GM21515 (cell line): ENCODE measurements at regions not wholly inside any gene's neighbourhood (a gene's known extent, or its start where the extent isn't known, plus 50 kb on each side); places are given as distances from the start of the nearest gene placed in this dataset.

Source experiments
- ATAC-seq: cut with Tn5 transposase; IDR thresholded peaks from one replicate; pipeline ENCODE4 v1.9.1; 2021; ENCODE audit not compliant: unreplicated experiment

DNA sequence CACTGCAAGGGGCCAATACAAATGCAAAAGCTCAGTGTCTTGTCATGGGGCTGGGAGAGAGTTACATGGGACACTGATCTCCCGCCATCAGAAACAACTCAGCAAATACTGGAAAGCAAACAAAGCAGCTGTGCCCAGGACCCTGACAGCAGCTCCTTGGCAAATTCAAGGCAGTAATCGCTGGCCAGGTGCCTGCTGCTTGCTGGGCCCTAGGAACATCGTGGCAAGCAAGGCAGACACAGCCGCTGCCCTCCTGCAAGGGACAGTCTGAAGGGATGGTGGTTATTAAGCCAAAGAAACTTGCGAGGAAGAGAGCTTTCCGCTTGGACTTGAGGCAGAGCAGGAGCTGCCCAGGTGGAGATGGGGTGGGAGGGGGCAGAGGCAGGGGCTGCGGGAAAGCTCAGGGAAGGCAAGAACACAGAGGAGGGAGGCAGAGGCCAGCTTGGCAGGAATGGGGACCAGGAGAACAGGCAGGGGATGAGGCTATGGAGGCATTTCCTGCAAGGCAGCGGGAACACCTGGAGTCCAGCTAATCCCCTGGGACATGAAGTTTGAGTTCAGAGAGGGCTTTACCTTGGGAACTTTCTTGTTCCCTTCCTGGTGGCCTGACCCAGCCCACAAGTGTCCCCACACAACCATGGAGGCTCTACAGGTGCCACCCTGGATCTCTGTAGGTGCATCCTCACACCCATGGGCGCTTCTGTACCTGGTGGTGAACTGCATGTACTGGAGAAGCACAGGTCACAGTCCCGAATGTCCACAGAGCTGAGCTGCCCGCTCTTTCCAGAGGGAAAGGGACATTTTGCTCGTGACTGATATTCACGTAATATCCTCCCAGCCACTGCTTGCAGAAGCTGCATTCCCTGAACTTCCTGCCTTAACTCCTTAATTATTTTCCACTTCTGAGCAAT, 78.7 kb upstream of the ATP2B2 start:
- ATAC-seq, result no peak

DNA sequence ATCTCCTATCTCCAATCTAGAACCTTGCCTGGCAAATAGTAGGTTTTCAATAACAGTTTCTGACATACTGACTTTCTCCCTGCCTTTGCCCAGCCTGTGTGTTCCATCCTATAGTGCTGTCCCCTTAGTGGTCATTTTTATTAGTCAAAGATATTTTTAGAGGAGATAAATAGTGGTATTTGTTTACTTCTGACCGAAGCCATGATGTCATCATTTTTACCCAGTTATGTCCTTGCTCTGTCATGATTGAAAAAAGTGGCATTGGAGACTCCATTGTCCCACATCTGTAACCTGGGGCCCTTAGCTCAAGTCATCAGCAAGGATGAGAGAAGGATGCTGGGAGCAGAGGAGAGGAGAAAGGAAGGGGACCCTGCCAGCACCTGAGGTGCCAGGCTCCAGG, 80.6 kb upstream of the ATP2B2 start:
- no peak for ATAC-seq

DNA sequence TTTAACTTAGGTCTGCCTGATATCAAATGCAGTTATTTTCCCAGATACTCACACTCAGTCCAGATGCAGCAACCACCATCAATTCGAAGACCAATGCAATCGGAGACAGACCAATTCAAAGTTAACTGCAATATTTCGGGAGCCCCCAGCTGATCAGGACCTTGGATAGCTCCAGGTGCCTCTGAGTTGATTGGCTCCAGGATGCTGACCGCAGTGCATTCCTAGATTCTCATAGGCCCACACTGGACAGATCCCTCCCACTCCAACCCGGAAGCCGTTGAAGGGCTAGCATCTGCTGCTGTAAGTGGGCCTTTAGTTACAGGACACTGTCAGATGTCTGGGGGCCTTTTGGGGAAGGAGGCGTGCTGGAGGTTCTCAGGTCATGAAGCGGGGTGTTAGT, 89.5 kb upstream of the ATP2B2 start:
- no peak for ATAC-seq

DNA sequence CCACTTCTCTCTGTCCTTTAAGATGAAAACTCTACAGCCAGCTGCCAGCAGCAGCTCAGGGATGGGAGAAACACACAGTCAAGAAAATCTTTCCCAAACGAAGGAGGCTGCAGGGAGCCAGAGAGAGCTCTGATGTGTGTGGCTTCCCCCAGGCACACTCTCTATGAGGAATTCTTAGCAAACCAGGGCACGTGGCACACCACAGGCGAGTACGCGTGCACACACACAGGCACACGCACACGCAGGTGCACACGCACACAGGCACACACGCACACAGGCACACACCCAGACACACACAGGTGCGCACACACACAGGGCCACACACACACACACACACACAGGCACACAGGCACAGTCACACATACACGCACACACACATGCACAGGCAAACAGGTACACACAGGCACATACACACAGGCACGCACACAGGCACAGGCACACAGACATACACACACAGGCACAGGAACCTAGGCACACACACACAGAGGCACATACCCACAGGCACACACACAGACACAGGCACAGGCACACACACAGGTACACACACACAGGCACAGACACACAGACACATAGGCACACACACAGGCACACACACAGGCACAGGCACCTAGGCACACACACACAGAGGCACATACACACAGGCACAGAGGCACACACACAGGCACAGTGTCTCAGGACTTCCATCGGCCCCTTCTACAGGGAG, 91.5 kb upstream of the ATP2B2 start:
- no peak for ATAC-seq

DNA sequence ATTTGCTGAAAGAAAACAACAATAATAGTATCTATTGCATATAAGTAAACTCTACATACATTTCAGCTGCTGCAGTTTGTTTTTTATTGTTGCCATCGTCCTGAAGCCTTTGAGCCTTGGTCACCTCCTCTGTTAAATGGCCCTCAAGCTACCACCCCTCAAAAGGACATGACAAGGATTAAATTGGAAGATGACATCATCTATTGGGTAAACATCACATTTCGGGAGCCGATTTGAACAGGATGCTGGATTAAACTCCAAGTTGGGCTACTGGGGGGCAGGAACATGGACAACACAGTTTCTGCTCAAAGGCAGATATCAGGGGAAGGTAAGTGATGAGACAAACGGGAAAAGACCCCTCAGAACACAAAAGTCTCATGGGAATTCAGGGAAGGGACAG, 92.3 kb upstream of the ATP2B2 start:
- no peak for ATAC-seq

DNA sequence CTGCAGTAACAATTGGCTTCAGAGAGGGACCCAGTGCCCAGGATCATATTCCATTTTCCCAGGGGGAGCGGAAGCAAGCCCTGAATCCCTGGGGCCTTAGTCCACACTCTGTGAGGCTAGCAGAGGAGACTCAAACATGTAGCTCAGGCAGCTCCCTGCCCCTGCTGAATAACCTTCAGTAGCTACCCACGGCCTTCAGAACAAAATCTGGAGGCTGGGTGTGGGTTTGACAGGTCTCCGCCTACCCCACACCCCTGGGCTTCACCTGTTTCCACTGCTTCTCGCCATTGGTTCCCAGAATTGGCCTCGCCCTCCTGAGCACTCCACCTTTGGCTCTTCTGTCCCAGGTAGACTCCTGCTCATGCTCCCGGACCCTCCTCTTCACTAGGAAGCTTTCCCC, 93.6 kb upstream of the ATP2B2 start:
- no peak for ATAC-seq

DNA sequence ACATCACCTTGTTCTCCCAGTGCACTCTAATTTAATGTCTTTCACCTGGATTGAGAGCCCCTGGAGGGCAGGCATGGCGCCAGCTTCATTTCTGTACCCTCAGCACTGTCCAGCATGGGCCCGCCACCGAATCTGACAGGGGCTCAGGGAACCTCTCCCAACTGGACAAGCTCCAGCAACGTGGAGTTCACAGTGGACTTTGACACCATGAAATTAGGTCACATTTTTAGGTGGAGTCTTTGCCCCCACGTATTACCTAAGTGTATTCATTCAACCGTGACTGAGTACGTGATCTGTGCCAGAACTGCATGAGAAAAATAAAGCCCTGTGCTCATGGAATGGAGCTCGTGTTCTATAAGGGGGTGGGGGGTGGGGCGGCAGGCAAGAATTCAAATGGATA, 94.1 kb upstream of the ATP2B2 start:
- no peak for ATAC-seq

DNA sequence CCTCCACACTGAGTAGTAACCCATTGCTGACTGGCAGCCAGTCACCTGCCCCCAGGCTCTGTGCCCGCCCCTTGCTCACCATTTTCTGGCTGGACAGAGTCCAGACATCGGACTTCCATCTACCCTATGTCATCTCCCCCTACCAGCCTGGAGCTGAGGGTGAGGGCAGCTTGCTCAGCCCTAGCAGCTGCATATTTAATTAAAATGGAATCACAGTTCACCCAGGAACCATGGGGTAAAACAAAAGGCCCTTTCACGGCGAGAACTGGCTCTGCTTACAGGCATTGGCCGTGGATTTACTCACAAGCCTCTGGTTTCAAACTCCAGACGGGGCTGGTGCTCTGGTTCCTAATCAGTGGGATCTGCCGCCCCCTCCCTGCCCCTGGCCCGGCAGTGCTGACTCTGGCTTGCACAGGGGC, 94.9 kb upstream of the ATP2B2 start:
- no peak for ATAC-seq

DNA sequence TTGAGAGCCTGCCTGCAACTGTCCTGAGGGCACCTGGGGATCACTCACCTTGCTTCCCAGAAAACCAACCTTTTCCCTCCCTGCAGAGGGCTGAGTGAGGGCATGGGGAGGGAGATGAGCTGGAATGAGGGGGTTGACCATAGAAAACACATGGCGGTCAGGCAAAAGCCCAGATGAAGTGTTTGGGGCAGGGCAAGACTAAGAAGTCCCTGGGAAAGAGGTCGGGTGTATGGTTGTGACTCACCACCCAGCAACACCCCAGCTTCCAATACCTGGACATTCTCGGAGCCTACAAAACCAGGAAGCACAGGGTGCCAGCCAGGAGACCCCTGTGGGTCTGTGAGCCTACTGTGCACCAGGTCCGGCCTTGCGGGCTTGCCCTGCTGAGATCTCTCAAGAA, 95.3 kb upstream of the ATP2B2 start:
- ATAC-seq, result no peak

DNA sequence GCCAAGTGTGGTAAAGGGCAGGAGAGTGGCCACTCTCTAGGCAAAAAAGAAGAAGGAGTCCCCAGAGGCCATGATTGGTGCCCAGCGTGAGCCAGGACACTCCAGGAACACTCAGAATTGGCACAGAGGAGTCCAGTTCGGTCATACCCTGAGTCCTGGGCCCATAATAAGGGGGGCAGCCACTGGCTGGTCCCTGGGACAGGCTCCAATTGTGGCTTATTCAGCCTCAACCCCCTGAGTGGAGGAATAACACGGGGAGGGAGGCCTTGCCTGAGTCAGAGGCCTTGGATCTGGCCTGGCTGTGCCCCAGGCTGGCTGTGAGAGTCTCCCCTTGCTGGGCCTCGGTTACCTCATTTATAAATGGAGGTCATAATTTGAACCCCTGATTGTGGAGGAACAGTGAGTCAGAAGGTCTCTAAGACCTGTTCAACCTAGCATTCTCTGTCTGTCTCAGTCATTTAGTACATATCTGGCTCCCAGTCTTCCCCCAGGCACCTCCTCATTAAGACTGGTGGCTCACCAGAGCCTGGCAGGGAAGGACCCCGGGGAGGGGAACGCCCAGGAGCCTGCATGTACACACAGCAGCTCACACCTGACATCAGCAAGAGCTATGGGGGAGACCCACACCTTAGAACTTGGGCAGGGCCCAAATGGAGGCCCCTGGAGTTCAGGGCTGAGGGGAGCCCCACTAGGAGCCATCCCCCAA, 95.9 kb upstream of the ATP2B2 start:
- ATAC-seq, result no peak

DNA sequence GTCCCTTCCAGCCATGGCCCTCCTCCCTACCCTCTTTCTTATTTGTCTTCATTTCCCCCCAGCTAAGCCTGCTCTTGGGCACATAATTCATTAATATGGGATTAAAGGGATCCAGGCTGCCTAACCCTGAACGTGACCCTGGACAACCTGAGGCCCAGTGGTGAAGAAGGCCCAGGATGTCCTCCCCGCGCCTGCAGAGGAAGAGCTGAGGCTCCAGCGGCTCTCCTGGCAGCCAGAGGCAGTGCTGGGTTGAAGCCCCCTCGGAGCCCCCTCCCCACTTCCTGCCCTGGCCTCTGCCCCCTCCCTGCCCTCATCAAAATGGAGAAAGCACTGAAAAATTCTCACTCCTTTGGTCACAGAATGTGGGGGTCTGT, 96.5 kb upstream of the ATP2B2 start:
- ATAC-seq, result no peak

DNA sequence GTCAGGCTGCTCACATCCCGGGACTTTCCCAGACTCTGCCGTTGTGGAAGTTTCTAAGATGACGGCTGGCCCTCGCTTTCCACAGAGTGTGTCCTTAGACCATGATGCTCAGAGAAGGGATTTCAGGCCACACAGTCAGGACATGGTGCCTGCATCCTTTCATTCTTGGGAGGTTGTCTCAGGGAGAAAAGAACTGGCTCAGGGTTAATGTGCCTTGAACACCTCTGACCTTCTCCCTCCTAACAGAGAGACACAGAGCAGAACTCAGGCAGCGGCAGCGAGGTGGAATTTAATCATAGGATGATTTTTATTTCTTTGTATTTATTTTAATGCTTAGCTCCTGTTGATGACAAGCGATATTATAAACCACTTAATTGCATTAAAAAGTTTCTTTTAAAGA, 96.9 kb upstream of the ATP2B2 start:
- no peak for ATAC-seq

DNA sequence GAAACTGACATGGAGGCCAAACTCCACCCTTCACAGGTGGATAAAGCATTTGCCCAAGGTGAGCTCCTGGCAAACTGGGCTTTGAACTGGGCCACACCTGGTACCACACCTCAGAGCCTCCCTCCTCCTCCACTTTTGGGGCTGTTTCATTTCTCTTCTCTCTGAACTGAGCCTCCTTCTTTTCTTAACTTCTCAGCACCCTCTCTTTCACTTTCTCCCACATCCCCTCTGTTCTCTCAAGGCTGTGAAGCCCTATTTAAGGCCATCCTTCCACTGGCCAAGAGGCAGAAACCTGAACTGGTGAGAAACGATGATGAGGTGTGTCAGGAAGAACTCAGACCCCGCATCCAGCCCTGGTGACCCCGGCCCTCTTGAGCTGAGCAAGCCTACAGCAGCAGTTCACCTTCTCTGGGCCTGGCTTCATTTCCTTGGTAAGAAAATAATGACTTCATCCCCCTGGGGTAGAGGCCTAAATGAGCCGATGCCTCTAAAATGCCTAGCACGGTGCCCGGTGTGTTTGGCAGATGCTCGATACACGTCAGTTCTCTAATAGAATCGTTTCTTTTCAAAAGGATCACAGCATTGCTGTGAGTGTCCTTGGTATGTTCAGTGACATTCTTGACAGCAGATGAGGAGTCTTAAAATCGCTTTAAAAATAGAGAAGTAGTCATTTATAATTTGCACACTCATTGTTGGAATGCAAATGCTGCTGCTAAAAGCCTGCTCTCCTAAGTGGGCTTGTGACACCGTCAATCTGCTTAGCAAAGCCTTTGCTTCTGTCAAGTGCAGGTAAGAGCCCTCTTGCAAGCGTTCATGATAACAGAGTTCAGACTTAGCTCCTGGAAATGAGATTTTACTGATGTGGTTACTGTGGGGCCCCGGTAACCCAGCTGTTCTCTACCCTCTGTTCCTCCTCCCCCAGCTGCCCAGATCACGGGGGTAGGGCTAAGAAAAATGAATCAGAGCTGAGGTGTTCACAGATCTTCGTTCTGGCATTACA, 97.7 kb upstream of the ATP2B2 start:
- peak; percentile 73 for ATAC-seq

DNA sequence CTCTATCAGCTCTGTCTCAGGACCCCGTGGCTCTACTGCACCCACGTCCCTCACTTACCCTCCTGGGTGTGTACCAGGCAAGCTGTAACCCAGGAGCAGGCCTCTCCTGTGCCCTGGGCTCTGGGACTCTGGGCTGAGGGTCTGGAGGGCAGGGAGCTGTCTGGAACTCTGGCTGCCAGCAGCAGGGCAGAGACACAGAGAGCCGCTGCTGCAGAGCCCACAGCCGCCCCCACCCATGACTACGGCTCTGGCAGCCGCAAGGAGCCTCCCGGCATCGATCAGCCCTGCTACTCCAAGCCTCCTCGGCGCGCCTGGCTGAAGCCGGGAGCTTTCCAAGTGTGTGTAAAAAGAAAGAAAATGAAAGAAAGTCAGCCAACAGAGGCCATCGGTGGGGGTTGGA, 103.7 kb upstream of the ATP2B2 start:
- ATAC-seq, result no peak

DNA sequence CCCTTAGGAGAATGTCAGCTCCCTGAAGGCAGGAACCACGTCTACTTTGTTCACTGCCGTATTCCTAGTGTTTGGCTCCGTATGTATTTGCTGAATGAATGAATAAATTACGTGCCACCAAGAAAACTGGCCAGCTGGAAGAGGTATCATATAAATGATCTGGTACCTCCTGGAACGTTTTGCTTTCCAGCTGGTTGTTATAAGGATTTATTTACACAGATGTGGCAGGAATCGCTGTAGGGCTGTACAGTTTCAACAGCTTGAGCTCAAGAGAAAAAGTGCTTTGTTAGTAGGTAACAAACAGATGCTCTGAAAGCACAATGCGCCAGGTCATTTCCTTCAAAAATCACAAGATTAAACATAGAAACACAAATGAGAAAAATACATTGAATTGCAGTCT, 108.8 kb upstream of the ATP2B2 start:
- ATAC-seq, result no peak

DNA sequence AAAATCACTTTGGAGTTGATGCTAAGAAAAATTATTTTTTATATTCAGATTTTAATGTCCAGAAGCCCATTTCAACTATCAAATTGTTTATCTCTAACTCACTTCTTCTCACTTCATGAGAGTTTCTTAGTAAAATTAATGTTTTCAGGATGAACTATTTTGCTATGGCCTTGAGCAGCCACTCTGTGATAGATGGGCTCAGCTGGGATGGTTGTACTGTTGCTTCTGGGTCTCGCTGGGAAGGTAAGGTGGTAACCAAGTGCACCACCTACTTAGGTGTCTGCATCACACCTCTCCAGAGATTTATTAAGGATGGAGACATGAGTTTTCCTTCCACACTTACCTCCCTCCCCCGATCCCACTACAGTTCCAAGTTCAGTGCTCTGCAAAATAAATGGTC, 110.3 kb upstream of the ATP2B2 start:
- no peak for ATAC-seq

DNA sequence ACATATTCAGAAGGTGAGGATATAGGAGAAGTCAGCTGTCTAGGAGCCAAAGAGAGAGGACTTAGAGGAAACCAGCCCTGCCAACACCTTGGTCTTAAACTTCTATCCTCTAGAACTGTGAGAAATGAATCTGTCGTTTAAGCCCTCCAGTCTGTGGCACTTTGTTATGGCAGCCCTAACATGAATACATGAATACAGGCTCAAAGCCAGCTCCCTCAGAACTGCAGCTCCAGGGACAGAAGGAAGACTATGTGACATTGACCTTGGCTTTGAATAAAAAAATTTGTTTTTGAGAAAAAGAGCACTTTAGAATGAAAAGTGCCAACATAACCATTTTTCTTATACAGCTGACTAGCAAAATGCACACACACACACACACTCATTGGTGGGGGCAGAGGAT, 110.9 kb upstream of the ATP2B2 start:
- ATAC-seq, result no peak

DNA sequence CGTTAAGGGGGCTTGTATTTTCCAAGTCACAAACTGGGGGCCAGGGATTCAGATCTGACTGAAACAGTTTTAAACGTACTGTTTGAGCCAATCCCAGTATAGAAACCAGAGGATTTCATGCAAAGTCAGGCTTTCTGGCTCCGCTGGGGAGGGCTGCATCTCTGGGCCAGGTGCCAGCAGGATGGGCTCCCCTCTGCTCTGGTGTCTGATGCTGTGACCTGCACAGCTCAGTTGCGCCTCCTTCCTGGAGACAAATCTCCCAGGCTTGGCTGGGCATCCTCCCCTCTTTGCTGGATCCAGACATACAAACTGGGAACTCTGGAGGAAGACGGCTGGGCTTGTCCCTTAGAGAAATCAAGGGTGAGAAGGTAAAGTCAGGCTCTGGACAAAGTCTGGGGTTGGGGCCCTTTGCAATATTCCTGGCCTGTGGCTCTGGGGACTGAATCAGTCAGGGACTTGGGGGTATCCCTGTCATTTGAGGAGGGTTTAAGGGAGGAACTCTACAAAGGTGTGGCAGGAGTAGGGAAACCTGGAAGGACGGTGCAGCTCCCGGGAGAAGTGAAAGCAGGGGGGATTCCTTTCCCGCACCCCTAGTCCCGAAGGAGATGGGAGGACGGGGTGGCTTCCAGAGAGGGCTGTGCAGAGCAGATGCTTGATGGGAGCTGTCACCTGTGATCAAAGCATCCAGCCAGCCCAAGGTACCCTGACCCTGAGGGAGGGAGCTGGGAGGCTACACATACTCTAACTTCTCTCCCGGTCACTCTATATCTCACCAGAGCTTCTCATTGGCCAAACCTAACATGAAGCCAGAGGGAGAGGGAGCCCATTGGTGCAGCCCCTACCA, 114.8 kb upstream of the ATP2B2 start:
- no peak for ATAC-seq

DNA sequence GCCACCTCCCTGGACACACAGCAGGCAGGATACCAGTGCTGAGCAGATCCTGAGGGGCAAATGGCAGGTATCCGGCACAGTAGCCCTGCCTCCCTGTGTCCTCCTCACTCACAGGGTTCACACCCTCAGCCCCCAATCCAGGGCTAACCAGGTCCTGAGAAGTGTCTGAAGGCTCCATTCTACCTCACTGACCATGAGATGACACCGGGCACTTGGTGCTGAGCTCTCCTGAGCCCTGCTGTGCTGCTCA, 115.4 kb upstream of the ATP2B2 start:
- no peak for ATAC-seq
